22Rv1 (cell line): ENCODE measurements at regions not wholly inside any gene's neighbourhood (a gene's known extent, or its start where the extent isn't known, plus 50 kb on each side); places are given as distances from the start of the nearest gene placed in this dataset.

Experiments used
- ZFX ChIP-seq: fragments of 450-650 bp; IDR thresholded peaks from 2 replicates; pipeline ENCODE4 v1.6.1; 2017; ENCODE audit warnings: antibody characterized with exemption, borderline replicate concordance
- TF ChIP-seq, protein P1 (sequence below): fragments of 450-650 bp; IDR thresholded peaks from 2 replicates; pipeline ENCODE4 v1.5.1; 2017; ENCODE audit warnings: mild to moderate bottlenecking

DNA sequence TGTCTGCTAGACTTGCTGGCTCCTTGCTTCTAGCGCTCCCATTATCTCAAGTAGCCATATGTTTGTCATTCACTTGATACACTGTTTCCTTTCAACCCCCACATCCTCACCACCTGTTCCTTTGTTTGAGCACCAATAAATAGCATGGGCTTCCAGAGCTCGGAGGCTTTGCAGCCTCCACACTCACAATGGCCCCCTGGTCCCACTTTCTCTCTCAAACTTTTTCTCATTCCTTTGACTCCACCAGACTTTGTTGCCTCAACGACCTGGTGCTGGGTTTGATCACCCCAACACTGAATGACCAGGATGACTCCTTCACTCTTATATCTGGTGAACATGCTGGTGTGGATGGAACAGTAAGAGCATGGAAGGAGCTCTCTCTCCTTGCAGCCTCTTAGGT, 114.5 kb upstream of the TRIM24 start:
- TF ChIP-seq, protein P1, sequence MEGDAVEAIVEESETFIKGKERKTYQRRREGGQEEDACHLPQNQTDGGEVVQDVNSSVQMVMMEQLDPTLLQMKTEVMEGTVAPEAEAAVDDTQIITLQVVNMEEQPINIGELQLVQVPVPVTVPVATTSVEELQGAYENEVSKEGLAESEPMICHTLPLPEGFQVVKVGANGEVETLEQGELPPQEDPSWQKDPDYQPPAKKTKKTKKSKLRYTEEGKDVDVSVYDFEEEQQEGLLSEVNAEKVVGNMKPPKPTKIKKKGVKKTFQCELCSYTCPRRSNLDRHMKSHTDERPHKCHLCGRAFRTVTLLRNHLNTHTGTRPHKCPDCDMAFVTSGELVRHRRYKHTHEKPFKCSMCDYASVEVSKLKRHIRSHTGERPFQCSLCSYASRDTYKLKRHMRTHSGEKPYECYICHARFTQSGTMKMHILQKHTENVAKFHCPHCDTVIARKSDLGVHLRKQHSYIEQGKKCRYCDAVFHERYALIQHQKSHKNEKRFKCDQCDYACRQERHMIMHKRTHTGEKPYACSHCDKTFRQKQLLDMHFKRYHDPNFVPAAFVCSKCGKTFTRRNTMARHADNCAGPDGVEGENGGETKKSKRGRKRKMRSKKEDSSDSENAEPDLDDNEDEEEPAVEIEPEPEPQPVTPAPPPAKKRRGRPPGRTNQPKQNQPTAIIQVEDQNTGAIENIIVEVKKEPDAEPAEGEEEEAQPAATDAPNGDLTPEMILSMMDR = no peak
- TF ChIP-seq ZFX = no peak
